ENCODE measurements at regions not wholly inside any gene's neighbourhood (a gene's known extent, or its start where the extent isn't known, plus 50 kb on each side); places are given as distances from the start of the nearest gene placed in this dataset.

DNA sequence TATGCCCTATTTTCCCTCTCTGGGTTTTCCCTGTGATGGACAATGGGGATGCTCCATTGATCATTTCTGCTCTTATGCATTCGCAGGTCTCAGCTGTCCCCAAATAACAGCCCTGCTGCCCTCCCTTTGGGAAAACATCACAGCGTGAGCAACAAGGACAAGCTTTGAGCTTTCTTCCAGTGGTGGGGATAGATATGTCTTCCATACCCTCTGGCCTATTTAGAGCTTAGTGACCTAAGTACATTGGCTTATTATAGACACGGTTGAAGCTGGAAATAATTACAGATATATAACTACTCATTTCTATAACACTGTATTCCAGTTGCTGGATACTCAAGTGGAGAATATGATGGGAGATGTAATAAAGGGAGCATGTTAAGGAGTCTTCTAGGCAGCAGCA is 304.3 kb upstream of the MGAT5 start:
- FAIRE-seq, result no peak

GRCh38 chr2:133951209-133951608 is 302.7 kb upstream of the MGAT5 start:
- no peak for FAIRE-seq

DNA sequence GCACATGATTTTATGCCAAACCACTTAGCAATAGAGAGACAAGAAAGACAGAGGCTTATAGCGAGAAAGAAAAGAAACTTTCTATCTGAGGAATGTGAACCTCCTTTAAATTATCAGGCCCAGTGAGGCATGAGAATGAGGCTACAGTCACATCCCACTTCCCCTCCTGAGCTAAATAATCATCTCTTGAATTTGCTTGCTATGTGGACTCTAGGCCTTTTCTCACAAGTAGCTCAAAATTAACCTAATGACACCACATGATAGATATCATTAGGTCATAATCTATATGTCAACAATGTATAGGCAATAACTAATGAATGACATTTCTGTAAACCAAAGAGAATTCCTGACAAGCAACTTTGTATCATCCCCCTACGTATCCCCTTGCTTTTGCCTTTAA is 301.5 kb upstream of the MGAT5 start:
- no peak for FAIRE-seq

- no peak for FAIRE-seq
Observed at GRCh38 chr2:133952896-133953295, 301.0 kb upstream of the MGAT5 start.

DNA sequence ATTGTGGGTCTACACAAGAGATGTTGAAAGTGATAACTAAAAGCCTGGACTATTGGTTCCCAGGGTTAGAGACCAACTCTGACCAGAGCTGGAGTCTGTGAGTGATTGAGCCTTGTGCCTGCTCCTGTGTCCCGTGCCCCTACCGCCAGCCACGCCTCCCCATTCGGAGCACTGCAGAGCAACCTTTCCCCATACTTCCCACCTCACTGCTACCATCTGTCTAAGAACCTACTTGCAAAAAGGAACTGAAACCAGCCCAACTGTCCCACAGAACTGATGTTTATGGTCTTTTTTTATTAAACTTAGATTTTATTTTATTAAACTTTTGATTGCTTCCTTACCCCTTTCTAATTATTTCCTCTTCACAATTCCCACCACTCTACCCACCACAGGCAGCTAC is 300.3 kb upstream of the MGAT5 start:
- FAIRE-seq, result no peak

- no peak for FAIRE-seq
Observed at GRCh38 chr2:133954636-133955035, 299.2 kb upstream of the MGAT5 start.

DNA sequence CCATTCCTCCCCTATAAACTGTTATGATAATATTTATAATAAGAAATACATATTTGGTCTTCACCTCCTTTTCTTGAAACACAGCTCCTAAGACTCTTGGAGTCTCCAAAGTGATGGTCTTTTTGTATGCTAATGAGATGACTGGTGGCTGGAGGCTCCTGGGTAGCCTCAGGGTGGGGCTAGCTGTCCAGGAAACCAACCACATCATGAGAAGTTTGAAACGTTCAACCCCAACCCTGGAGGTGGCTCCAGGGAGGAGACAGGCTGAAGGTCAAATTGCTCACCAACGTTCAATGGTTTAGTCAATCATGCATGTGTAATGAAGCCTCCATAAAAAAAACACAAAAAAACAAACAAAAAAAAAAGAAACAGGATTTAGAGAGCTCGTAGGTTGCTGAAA is 298.7 kb upstream of the MGAT5 start:
- FAIRE-seq, result no peak

DNA sequence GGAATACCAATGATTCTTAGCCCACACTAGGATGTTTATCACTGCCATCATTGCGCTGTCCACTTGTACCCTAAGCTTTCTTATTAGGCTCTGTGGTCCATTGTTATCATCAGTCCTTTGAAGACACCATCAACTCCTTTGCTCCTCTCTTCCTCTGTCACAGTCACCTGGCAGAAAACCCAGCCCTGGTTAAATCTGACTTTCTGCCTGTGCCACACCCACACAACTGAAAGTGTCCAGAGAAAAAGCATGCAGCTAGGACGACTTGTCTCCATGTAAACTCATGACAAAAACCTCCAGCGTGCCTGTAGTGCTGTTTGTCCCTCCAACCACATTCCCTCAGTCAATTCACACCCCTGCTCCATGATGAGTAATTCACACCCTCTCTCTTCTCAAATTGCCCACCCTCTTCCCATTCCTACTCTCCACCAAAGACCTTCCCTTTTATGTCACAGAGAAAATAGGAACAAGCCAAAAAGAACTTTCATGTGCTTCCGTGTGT is 297.4 kb upstream of the MGAT5 start:
- FAIRE-seq, result no peak

- no peak for FAIRE-seq
Observed at GRCh38 chr2:133957724-133958480, 296.0 kb upstream of the MGAT5 start.

GRCh38 chr2:133959066-133959465 is 294.8 kb upstream of the MGAT5 start:
- no peak for FAIRE-seq

DNA sequence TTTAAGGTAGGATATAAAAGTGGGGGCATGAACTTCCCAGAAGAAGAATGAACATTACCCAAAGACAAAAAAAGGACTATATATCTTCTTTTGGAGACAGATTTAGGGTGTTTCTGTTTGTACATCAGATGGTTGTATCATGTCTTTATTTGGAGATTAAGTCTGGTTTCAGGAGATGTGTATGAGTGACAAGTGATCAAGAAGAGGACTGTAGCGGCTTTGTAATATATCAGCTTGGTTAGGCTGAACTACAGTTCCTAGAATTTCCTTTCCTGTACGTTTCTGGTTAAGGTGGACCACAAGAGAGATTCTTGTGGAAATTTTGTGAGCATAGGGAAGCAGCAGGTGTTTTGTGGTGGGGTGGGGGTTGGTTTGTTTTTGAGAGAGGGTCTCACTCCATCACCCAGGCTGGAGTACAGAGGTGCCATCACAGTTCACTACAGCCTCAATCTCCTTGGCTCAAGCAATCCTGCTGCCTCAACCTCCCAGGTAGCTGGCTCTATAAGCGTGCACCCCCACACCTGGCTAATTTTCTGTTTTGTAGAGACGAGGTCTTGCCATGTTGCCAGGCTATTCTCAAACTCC is 287.1 kb upstream of the MGAT5 start:
- no peak for FAIRE-seq

GRCh38 chr2:133967326-133967725 is 286.5 kb upstream of the MGAT5 start:
- FAIRE-seq, result no peak

- no peak for FAIRE-seq
Observed at GRCh38 chr2:133968446-133968845, 285.4 kb upstream of the MGAT5 start.

- no peak for FAIRE-seq
Observed at GRCh38 chr2:133970641-133971040, 283.2 kb upstream of the MGAT5 start.

- no peak for FAIRE-seq
Observed at GRCh38 chr2:133972297-133972696, 281.6 kb upstream of the MGAT5 start.

DNA sequence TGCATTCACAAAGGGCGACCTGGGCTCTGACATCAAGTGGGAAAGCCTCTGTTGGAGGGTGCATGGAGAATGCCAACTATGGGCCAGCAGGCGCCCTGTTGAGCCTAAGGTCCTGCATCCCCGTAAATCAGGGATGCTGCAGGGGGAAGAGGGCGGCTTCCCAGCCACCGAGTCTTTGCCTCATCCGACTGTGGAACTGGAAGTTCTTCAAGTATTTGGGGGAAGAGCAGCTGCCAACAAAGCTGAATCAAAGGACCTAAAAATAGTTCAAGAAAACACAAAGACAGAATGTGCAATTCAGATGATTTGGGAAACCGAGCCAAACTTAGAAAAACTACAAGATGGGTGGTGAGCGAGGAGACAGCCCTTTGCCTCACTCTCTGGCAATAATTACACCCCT is 281.1 kb upstream of the MGAT5 start:
- no peak for FAIRE-seq

DNA sequence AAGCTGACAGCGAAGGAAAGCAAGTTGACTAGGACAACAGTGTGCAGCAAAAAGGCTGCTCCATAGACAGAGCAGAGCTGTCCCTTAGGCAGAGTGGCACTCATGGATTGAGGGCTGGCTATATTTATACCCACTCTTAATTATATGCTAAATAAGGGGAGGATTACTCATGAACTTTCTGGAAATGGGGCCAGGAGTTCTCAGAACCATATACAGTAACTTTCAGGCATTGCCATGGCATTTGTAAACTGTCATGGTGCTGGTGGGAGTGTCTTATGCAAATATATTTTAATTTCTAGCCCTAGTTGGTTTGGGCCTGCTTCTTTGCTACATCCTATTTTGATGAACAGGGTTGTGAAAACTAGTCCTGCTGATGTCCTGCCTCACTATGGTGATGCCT is 279.5 kb upstream of the MGAT5 start:
- no peak for FAIRE-seq

DNA sequence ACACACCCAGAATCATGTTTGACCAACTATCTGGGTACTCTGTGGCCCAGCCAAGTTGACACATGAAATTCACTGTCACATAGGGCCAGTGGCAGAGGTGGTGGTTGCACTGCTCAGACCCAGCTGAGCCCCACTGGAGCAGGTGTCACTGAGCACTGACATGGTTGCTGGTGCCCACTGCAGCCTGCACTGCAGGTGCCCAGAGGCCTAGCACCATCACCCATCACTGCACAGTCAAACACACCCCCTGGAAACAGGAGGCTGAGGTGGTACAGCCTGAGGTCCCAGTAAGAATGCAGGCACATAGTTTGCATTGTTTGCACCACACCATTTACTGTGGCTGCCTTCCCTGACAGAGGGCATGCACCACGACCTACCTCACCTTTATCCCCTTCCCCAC is 278.7 kb upstream of the MGAT5 start:
- FAIRE-seq, result no peak

GRCh38 chr2:133975676-133976428 is 278.0 kb upstream of the MGAT5 start:
- FAIRE-seq, result no peak

- no peak for FAIRE-seq
Observed at GRCh38 chr2:133976659-133977058, 277.2 kb upstream of the MGAT5 start.

DNA sequence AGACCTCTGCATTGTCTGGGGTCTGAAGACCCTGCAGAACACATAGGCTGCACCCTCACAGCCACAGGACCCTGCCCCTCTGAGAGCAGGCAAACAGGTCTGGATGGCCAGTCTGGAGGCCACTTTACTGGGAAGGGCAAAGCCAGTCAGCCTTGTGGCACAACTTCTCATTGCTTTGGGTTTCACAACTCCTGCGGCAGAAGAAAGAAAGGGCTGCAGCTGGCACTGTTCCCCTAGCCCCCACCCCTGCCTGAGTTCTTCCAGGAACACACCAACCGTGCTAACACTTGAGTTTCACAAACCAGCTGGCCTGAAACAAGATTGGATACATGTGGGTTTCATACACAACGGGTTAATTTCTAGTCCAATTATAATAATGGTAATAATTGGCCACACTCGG is 276.5 kb upstream of the MGAT5 start:
- no peak for FAIRE-seq

DNA sequence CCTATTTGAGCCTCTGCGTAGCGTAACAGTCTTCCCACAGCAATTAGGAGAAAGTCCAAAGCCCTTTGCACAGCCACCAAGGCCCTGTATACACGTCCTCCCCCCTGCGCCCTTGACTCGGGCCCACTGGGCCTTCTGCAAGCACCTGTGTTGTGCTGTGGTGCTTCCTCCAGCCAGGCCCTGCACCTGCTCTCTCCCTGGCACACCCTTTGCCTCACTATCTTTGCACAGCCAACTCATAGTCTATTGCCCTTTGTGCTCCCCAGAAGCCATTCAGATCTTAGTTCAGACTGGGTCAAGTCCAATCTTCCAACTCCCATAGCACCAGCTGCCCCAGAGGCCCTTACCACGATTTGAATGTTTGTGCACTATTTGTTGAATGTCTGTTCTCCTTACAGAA is 271.6 kb upstream of the MGAT5 start:
- FAIRE-seq, result no peak

DNA sequence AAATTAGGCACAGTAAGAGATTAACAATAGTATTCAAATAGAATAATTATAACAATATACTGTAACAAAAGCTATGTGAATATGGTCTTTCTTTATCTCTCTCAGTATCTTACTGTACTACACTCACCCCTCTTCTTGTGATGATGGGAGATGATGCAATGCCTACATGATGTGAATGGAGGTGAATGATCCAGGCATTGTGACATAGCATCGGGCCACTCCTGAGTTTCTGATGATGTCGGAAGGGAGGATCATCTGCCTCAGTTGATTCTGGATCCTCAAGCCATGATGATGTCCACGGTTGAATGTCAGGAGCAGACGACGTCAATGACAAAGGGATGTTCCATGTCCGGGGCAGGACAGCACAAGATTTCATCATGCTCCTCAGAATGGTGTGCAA is 268.3 kb upstream of the MGAT5 start:
- FAIRE-seq, result no peak
